H9 (cell line): ENCODE measurements at regions not wholly inside any gene's neighbourhood (a gene's known extent, or its start where the extent isn't known, plus 50 kb on each side); places are given as distances from the start of the nearest gene placed in this dataset.

Experiments used
- DNase-seq: peaks from one replicate; pipeline ENCODE4 v3.0.0-alpha.2; 2017
- H2AFZ ChIP-seq: one replicate; pipeline ENCODE4 v1.6.1; 2013; ENCODE audit warnings: mild to moderate bottlenecking, low read length, control low read depth, moderate library complexity
- H2AK5ac ChIP-seq: 2 replicates; pipeline ENCODE4 v1.6.1; 2013; ENCODE audit warnings: low read length, control low read depth, mixed read lengths; ENCODE audit not compliant: insufficient read length
- H2BK120ac ChIP-seq: one replicate; pipeline ENCODE4 v1.6.1; 2013; ENCODE audit warnings: low read depth, mild to moderate bottlenecking, low read length, control low read depth, inconsistent platforms; ENCODE audit not compliant: poor library complexity, severe bottlenecking
- H2BK12ac ChIP-seq: 2 replicates; pipeline ENCODE4 v1.6.1; 2013; ENCODE audit warnings: low read length, control low read depth, mixed read lengths, low read depth; ENCODE audit not compliant: insufficient read length
- H2BK15ac ChIP-seq: 2 replicates; pipeline ENCODE4 v1.6.1; 2013; ENCODE audit warnings: low read depth, low read length, control low read depth
- H2BK20ac ChIP-seq: one replicate; pipeline ENCODE4 v1.6.1; 2013; ENCODE audit warnings: low read depth, mild to moderate bottlenecking, low read length, control low read depth, inconsistent platforms; ENCODE audit not compliant: poor library complexity, severe bottlenecking
- H2BK5ac ChIP-seq: 2 replicates; pipeline ENCODE4 v1.6.1; 2013; ENCODE audit warnings: low read length, control low read depth, mixed read lengths; ENCODE audit not compliant: insufficient read length
- H3K14ac ChIP-seq: 2 replicates; pipeline ENCODE4 v1.6.1; 2013; ENCODE audit warnings: low read length, control low read depth; ENCODE audit not compliant: insufficient read depth
- H3K18ac ChIP-seq: 2 replicates; pipeline ENCODE4 v1.6.1; 2013; ENCODE audit warnings: low read depth, mild to moderate bottlenecking, mixed read lengths, low read length, control low read depth; ENCODE audit not compliant: insufficient read length
- H3K23ac ChIP-seq: 2 replicates; pipeline ENCODE4 v1.6.1; 2013; ENCODE audit warnings: low read length, control low read depth, mixed read lengths, low read depth; ENCODE audit not compliant: insufficient read length
- H3K23me2 ChIP-seq: 2 replicates; pipeline ENCODE4 v1.6.1; 2013; ENCODE audit warnings: low read depth, mild to moderate bottlenecking, mixed read lengths, low read length, control low read depth; ENCODE audit not compliant: insufficient read length, poor library complexity, severe bottlenecking
- H3K27ac ChIP-seq: 2 replicates; pipeline ENCODE4 v1.5.1; 2013; ENCODE audit warnings: low read length, control low read depth, mixed read lengths, low read depth; ENCODE audit not compliant: insufficient read length
- H3K27me3 ChIP-seq: 2 replicates; pipeline ENCODE4 v1.6.1; 2013; ENCODE audit warnings: low read length, control low read depth, inconsistent platforms; ENCODE audit not compliant: insufficient read depth
- H3K4ac ChIP-seq: 2 replicates; pipeline ENCODE4 v1.6.1; 2013; ENCODE audit warnings: low read depth, mild to moderate bottlenecking, control low read depth, inconsistent platforms, low read length, moderate library complexity
- H3K4me1 ChIP-seq: 2 replicates; pipeline ENCODE4 v1.6.1; 2013; ENCODE audit warnings: low read length, control low read depth, inconsistent platforms; ENCODE audit not compliant: insufficient read depth
- H3K4me2 ChIP-seq: 2 replicates; pipeline ENCODE4 v1.6.1; 2013; ENCODE audit warnings: low read length, control low read depth, mixed read lengths; ENCODE audit not compliant: insufficient read length, insufficient read depth
- H3K56ac ChIP-seq: 2 replicates; pipeline ENCODE4 v1.6.1; 2013; ENCODE audit warnings: low read depth, mild to moderate bottlenecking, mixed read lengths, low read length, control low read depth; ENCODE audit not compliant: insufficient read length
- H3K79me1 ChIP-seq: 2 replicates; pipeline ENCODE4 v1.6.1; 2013; ENCODE audit warnings: low read depth, mild to moderate bottlenecking, moderate library complexity, low read length, control low read depth, inconsistent platforms; ENCODE audit not compliant: insufficient read depth, poor library complexity, severe bottlenecking
- H3K79me2 ChIP-seq: 2 replicates; pipeline ENCODE4 v1.6.1; 2013; ENCODE audit warnings: low read length, control low read depth, inconsistent platforms; ENCODE audit not compliant: insufficient read depth
- H3K9ac ChIP-seq: 2 replicates; pipeline ENCODE4 v1.6.1; 2013; ENCODE audit warnings: low read length, control low read depth, mixed read lengths; ENCODE audit not compliant: insufficient read length; ENCODE audit errors: extremely low read depth
- H3K9me3 ChIP-seq: one replicate; pipeline ENCODE4 v1.6.1; 2013; ENCODE audit warnings: low read depth, low read length, inconsistent platforms; ENCODE audit not compliant: control insufficient read depth
- H3T11ph ChIP-seq: one replicate; pipeline ENCODE4 v1.6.1; 2013; ENCODE audit warnings: mild to moderate bottlenecking, low read length, control low read depth, inconsistent platforms
- H4K20me1 ChIP-seq: one replicate; pipeline ENCODE4 v1.6.1; 2013; ENCODE audit not compliant: control insufficient read depth, insufficient read length, insufficient read depth
- H4K5ac ChIP-seq: 2 replicates; pipeline ENCODE4 v1.6.1; 2013; ENCODE audit warnings: low read depth, mild to moderate bottlenecking, mixed read lengths, low read length, control low read depth; ENCODE audit not compliant: insufficient read length
- H4K8ac ChIP-seq: replicated peaks from 2 replicates; pipeline ENCODE4 v1.6.1; 2013; ENCODE audit warnings: low read length, control low read depth, mixed read lengths, low read depth; ENCODE audit not compliant: insufficient read length
- H4K91ac ChIP-seq: 2 replicates; pipeline ENCODE4 v1.6.1; 2013; ENCODE audit warnings: low read depth, mild to moderate bottlenecking, moderate library complexity, mixed read lengths, low read length, control low read depth; ENCODE audit not compliant: insufficient read length
- H3K27ac Mint-ChIP-seq, 3 experiments: 2 replicates in 2 of 3; 3 replicates in 1 of 3; pipeline ENCODE4 v1.8.0; 2020 to 2021; ENCODE audit warnings: mixed read lengths in 3 of 3, mild to moderate bottlenecking in 1 of 3, moderate library complexity in 1 of 3
- H3K27me3 Mint-ChIP-seq: 2 replicates; pipeline ENCODE4 v1.8.0; 2021; ENCODE audit warnings: low read depth, mild to moderate bottlenecking, moderate library complexity, mixed read lengths
- H3K36me3 Mint-ChIP-seq, 3 experiments: 2 replicates in 2 of 3; 3 replicates in 1 of 3; pipeline ENCODE4 v1.8.0; 2020 to 2021; ENCODE audit warnings: low read depth in 3 of 3, mixed read lengths in 3 of 3; ENCODE audit not compliant: insufficient read depth in 1 of 3
- H3K4me1 Mint-ChIP-seq, 2 experiments: 2 replicates each; pipeline ENCODE4 v1.8.0; 2020; ENCODE audit warnings: mixed read lengths in 2 of 2
- H3K4me3 Mint-ChIP-seq, 2 experiments: 2 replicates in 1 of 2; 3 replicates in 1 of 2; pipeline ENCODE4 v1.8.0; 2020 to 2021; ENCODE audit warnings: mild to moderate bottlenecking in 2 of 2, mixed read lengths in 2 of 2, moderate library complexity in 1 of 2
- H3K9me3 Mint-ChIP-seq, 2 experiments: 2 replicates in 1 of 2; 3 replicates in 1 of 2; pipeline ENCODE4 v1.8.0; 2020; ENCODE audit warnings: mild to moderate bottlenecking in 2 of 2, mixed read lengths in 2 of 2, moderate library complexity in 1 of 2
- CTCF ChIP-seq: fragments of 200-600 bp; sonication (generic); conservative IDR thresholded peaks from 3 replicates; pipeline ENCODE4 v1.8.0; 2021; ENCODE audit warnings: antibody characterized with exemption, mild to moderate bottlenecking
- WGBS: extraction: QIAGEN DNeasy Blood & Tissue Kit; methylation state at CpG from one replicate; pipeline ENCODE4 v1.1.7; 2013; ENCODE audit warnings: missing lambda C conversion rate, low lambda C conversion rate, mixed read lengths; ENCODE audit not compliant: insufficient read length; ENCODE audit errors: extremely low coverage; 5-methylcytosine and 5-hydroxymethylcytosine counted together

- H3K56ac ChIP-seq = no peak overlapping the region
- no peaks in the 10 kb centered on the region for H3K9me3 Mint-ChIP-seq
- H4K91ac ChIP-seq = no peak overlapping the region
- no peak for DNase-seq
- H2AK5ac ChIP-seq = no peak overlapping the region
- H3K4me1 ChIP-seq = no peaks in the 10 kb centered on the region
- no peak for TF ChIP-seq CTCF
- no peak overlapping the region for H3K18ac ChIP-seq
- H3K27ac ChIP-seq = no peak overlapping the region
- H3K79me2 ChIP-seq = no peaks in the 10 kb centered on the region
- no peak overlapping the region for H2BK120ac ChIP-seq
- H2BK12ac ChIP-seq = no peak overlapping the region
- H2BK20ac ChIP-seq = no peak overlapping the region
- no peak overlapping the region for H3K14ac ChIP-seq
- H3K4me2 ChIP-seq = no peak overlapping the region
- no peak overlapping the region for H3K4ac ChIP-seq
- H3K4me1 Mint-ChIP-seq = no peaks in the 10 kb centered on the region
- H3K9ac ChIP-seq = no peak overlapping the region
- H2BK5ac ChIP-seq = no peak overlapping the region
- H3K79me1 ChIP-seq = no peaks in the 10 kb centered on the region
- H3K4me3 Mint-ChIP-seq = no peak overlapping the region
- no peaks in the 10 kb centered on the region for H3K9me3 ChIP-seq
- no peaks in the 10 kb centered on the region for H3K27me3 ChIP-seq
- H4K20me1 ChIP-seq = no peaks in the 10 kb centered on the region
- no peak overlapping the region for H3T11ph ChIP-seq
- H2AFZ ChIP-seq = no peak overlapping the region
- no peaks in the 10 kb centered on the region for H3K23me2 ChIP-seq
- H4K8ac ChIP-seq = no peak overlapping the region
- 100% methylated on average over 1 of the region's 4 CpGs for WGBS
- peaks cover 3% of the 10 kb centered on the region for H3K27me3 Mint-ChIP-seq
- H2BK15ac ChIP-seq = no peak overlapping the region
- no peak overlapping the region for H4K5ac ChIP-seq
- no peaks in the 10 kb centered on the region; a peak in 2 of 7 replicates for H3K36me3 Mint-ChIP-seq
- no peak overlapping the region for H3K27ac Mint-ChIP-seq
- no peak overlapping the region for H3K23ac ChIP-seq
These were observed 443.8 kb downstream of the MED13L start for GRCh38 chr12:115833704-115834103.
